Ectodermal cell (in vitro differentiated cells): ENCODE measurements at regions not wholly inside any gene's neighbourhood (a gene's known extent, or its start where the extent isn't known, plus 50 kb on each side); places are given as distances from the start of the nearest gene placed in this dataset.

Experiments
- H3K27ac ChIP-seq: 2 replicates; pipeline ENCODE4 v1.7.0; 2013; ENCODE audit warnings: mild to moderate bottlenecking, low read depth, low read length; ENCODE audit not compliant: insufficient read depth, poor library complexity, severe bottlenecking
- H3K27me3 ChIP-seq: 2 replicates; pipeline ENCODE4 v1.7.0; 2013; ENCODE audit warnings: mild to moderate bottlenecking, low read length; ENCODE audit not compliant: insufficient read depth, control insufficient read depth, poor library complexity, severe bottlenecking
- H3K36me3 ChIP-seq: one replicate; pipeline ENCODE4 v1.7.0; 2013; ENCODE audit warnings: low read length; ENCODE audit not compliant: control insufficient read depth, insufficient read depth
- H3K4me1 ChIP-seq: one replicate; pipeline ENCODE4 v1.7.0; 2013; ENCODE audit warnings: low read length; ENCODE audit not compliant: control insufficient read depth, insufficient read depth
- H3K4me3 ChIP-seq: 2 replicates; pipeline ENCODE4 v1.7.0; 2013; ENCODE audit warnings: low read depth, low read length, control low read depth; ENCODE audit not compliant: insufficient read depth
- H3K9me3 ChIP-seq: 2 replicates; pipeline ENCODE4 v1.7.0; 2013; ENCODE audit warnings: mild to moderate bottlenecking, low read length, moderate library complexity; ENCODE audit not compliant: control insufficient read depth
- WGBS, 2 experiments: methylation state at CpG; one replicate each; pipeline ENCODE4 v1.1.7; 2013; ENCODE audit warnings: missing lambda C conversion rate in 2 of 2; 5-methylcytosine and 5-hydroxymethylcytosine counted together

- WGBS, 2 experiments, result no CpG with 5 or more reads among the region's 1 CpG
- no peak overlapping the region for H3K27ac ChIP-seq
- no peaks in the 10 kb centered on the region for H3K27me3 ChIP-seq
- H3K4me3 ChIP-seq, result no peak overlapping the region
- H3K4me1 ChIP-seq, result no peaks in the 10 kb centered on the region
- H3K9me3 ChIP-seq, result no peaks in the 10 kb centered on the region
- no peaks in the 10 kb centered on the region for H3K36me3 ChIP-seq
Observed at GRCh38 chr2:221170548-221170947, 401.6 kb downstream of the EPHA4 start.

GRCh38 chr2:221176667-221177066 lies 395.4 kb downstream of the EPHA4 start:
- Histone ChIP-seq H3K36me3 (no peaks in the 10 kb centered on the region), H3K27me3 (no peaks in the 10 kb centered on the region), H3K4me1 (no peaks in the 10 kb centered on the region), H3K9me3 (no peaks in the 10 kb centered on the region), H3K4me3 (no peak overlapping the region), H3K27ac (no peak overlapping the region)
- WGBS, 2 experiments, result 94% methylated on average over 6 of the region's 6 CpGs

GRCh38 chr2:221178139-221178538 lies 394.0 kb downstream of the EPHA4 start:
- Histone ChIP-seq H3K4me3 (no peak overlapping the region), H3K27me3 (no peaks in the 10 kb centered on the region), H3K27ac (no peak overlapping the region), H3K36me3 (no peaks in the 10 kb centered on the region), H3K9me3 (no peaks in the 10 kb centered on the region), H3K4me1 (no peaks in the 10 kb centered on the region)
- 66 to 70% methylated on average over 4 of the region's 4 CpGs for WGBS, 2 experiments

DNA sequence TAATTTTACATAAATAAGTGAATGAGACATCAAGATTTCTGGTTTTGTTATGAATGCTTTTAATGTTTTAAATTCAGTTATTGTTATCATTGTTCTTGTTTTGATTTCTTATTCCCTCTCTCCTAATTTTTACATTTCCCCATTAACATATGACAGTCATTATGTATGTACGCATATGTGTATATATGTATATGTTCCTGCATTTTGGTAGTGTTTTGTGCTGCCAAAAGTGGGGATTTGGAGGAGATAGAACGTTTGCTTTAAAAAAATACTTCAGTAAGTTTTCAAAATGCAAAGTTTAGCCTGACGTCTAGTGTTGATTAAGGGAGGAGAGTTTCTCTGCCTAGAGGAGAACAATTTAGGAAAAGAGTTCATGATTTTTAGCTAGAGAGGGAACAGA lies 385.2 kb downstream of the EPHA4 start:
- Histone ChIP-seq H3K27ac (no peak overlapping the region), H3K4me1 (peaks cover 5% of the 10 kb centered on the region), H3K27me3 (no peaks in the 10 kb centered on the region), H3K4me3 (no peak overlapping the region), H3K9me3 (no peaks in the 10 kb centered on the region), H3K36me3 (no peaks in the 10 kb centered on the region)
- WGBS, 2 experiments, result 76 to 84% methylated on average over 3 of the region's 3 CpGs

- no peaks in the 10 kb centered on the region for H3K9me3 ChIP-seq
- no peaks in the 10 kb centered on the region for H3K27me3 ChIP-seq
- H3K4me3 ChIP-seq, result no peak overlapping the region
- no peak overlapping the region for H3K27ac ChIP-seq
- H3K36me3 ChIP-seq, result no peaks in the 10 kb centered on the region
- H3K4me1 ChIP-seq, result peaks cover 5% of the 10 kb centered on the region
- WGBS, 2 experiments, result 9 to 36% methylated on average over 6 to 8 of the region's 8 CpGs
Observed at GRCh38 chr2:221189431-221190067, 382.6 kb downstream of the EPHA4 start.

GRCh38 chr2:221195829-221196228 lies 376.3 kb downstream of the EPHA4 start:
- no peaks in the 10 kb centered on the region for H3K9me3 ChIP-seq
- 98 to 100% methylated on average over 1 of the region's 1 CpG for WGBS, 2 experiments
- no peaks in the 10 kb centered on the region for H3K27me3 ChIP-seq

GRCh38 chr2:221197225-221197856 lies 374.8 kb downstream of the EPHA4 start:
- H3K36me3 ChIP-seq, result no peaks in the 10 kb centered on the region
- no peaks in the 10 kb centered on the region for H3K4me1 ChIP-seq
- WGBS, 2 experiments, result 91 to 98% methylated on average over 3 to 4 of the region's 4 CpGs

More at GRCh38 chr2:221195829-221196228, 376.3 kb downstream of the EPHA4 start:
- Histone ChIP-seq H3K27ac (no peak overlapping the region), H3K4me3 (no peak overlapping the region), H3K4me1 (no peaks in the 10 kb centered on the region), H3K36me3 (no peaks in the 10 kb centered on the region)

GRCh38 chr2:221198309-221198708 lies 373.8 kb downstream of the EPHA4 start:
- Histone ChIP-seq H3K4me3 (no peak overlapping the region), H3K9me3 (no peaks in the 10 kb centered on the region), H3K27ac (no peak overlapping the region), H3K36me3 (no peaks in the 10 kb centered on the region), H3K27me3 (no peaks in the 10 kb centered on the region), H3K4me1 (no peaks in the 10 kb centered on the region)

More at GRCh38 chr2:221197225-221197856, 374.8 kb downstream of the EPHA4 start:
- H3K9me3 ChIP-seq, result no peaks in the 10 kb centered on the region
- H3K4me3 ChIP-seq, result no peak overlapping the region
- H3K27ac ChIP-seq, result no peak overlapping the region
- H3K27me3 ChIP-seq, result no peaks in the 10 kb centered on the region

- Histone ChIP-seq H3K36me3 (no peaks in the 10 kb centered on the region), H3K4me1 (no peaks in the 10 kb centered on the region), H3K4me3 (no peak overlapping the region), H3K27ac (no peak overlapping the region), H3K27me3 (no peaks in the 10 kb centered on the region), H3K9me3 (no peaks in the 10 kb centered on the region)
- 69 to 79% methylated on average over 2 to 3 of the region's 3 CpGs for WGBS, 2 experiments
Observed at GRCh38 chr2:221200184-221200839, 371.8 kb downstream of the EPHA4 start.

- Histone ChIP-seq H3K27ac (no peak overlapping the region), H3K27me3 (no peaks in the 10 kb centered on the region), H3K9me3 (no peaks in the 10 kb centered on the region), H3K4me3 (no peak overlapping the region), H3K4me1 (no peaks in the 10 kb centered on the region), H3K36me3 (no peaks in the 10 kb centered on the region)
- WGBS, 2 experiments, result 94 to 97% methylated on average over 6 of the region's 6 CpGs
Observed at GRCh38 chr2:221202431-221202830, 369.7 kb downstream of the EPHA4 start.
